GM23338 (cell line): ENCODE measurements at regions not wholly inside any gene's neighbourhood (a gene's known extent, or its start where the extent isn't known, plus 50 kb on each side); places are given as distances from the start of the nearest gene placed in this dataset.
A peak's percentile ranks its signal among the peaks of the same experiment; 100 is the strongest.

Source experiments
- ATAC-seq: fragments of 200-7000 bp; cut with Tn5 transposase; 3 replicates; pipeline ENCODE4 v1.9.1; 2020
- DNase-seq: peaks from one replicate; pipeline ENCODE4 v3.0.0-alpha.2; 2015; ENCODE audit warnings: low spot score
- H2AFZ ChIP-seq: fragments of 200-600 bp; sonication (generic); 2 replicates; pipeline ENCODE4 v1.8.0; 2016; ENCODE audit warnings: antibody characterized with exemption, mild to moderate bottlenecking, moderate library complexity
- H3F3A ChIP-seq: fragments of 200-600 bp; sonication (generic); replicated peaks from 2 replicates; pipeline ENCODE4 v1.8.0; 2017; ENCODE audit warnings: antibody characterized with exemption, mixed run types, low read depth
- H3K27ac ChIP-seq: fragments of 200-600 bp; sonication (generic); 2 replicates; pipeline ENCODE4 v1.6.1; 2016; ENCODE audit warnings: low read depth
- H3K27me3 ChIP-seq: fragments of 200-600 bp; sonication (generic); 2 replicates; pipeline ENCODE4 v1.8.0; 2016; ENCODE audit warnings: mild to moderate bottlenecking, mixed run types, moderate library complexity; ENCODE audit not compliant: insufficient read depth
- H3K36me3 ChIP-seq: fragments of 200-600 bp; sonication (generic); 2 replicates; pipeline ENCODE4 v1.8.0; 2016; ENCODE audit warnings: mild to moderate bottlenecking; ENCODE audit not compliant: insufficient read depth
- H3K4me1 ChIP-seq: fragments of 200-600 bp; sonication (generic); 2 replicates; pipeline ENCODE4 v1.8.0; 2016; ENCODE audit warnings: mild to moderate bottlenecking, moderate library complexity; ENCODE audit not compliant: insufficient read depth
- H3K4me2 ChIP-seq: fragments of 200-600 bp; sonication (generic); 2 replicates; pipeline ENCODE4 v1.7.1; 2017; ENCODE audit warnings: mixed run types
- H3K4me3 ChIP-seq: fragments of 200-600 bp; sonication (generic); 2 replicates; pipeline ENCODE4 v1.6.1; 2016; ENCODE audit warnings: mixed run types
- H3K79me2 ChIP-seq: fragments of 200-600 bp; sonication (generic); replicated peaks from 2 replicates; pipeline ENCODE4 v1.8.0; 2017; ENCODE audit warnings: mild to moderate bottlenecking; ENCODE audit not compliant: insufficient read depth
- H3K9me2 ChIP-seq: fragments of 200-600 bp; sonication (generic); 2 replicates; pipeline ENCODE4 v1.8.0; 2017; ENCODE audit not compliant: insufficient read depth
- H4K20me1 ChIP-seq: fragments of 200-600 bp; sonication (generic); replicated peaks from 2 replicates; pipeline ENCODE4 v1.8.0; 2017; ENCODE audit warnings: mild to moderate bottlenecking; ENCODE audit not compliant: insufficient read depth
- H3K27ac Mint-ChIP-seq: 2 replicates; pipeline ENCODE4 v1.8.0; 2020; ENCODE audit warnings: inconsistent platforms, mild to moderate bottlenecking, moderate library complexity, mixed read lengths
- H3K27me3 Mint-ChIP-seq: 3 replicates; pipeline ENCODE4 v1.8.0; 2022; ENCODE audit warnings: low read depth, mild to moderate bottlenecking, moderate library complexity, mixed read lengths, inconsistent platforms; ENCODE audit not compliant: insufficient read depth, poor library complexity
- H3K36me3 Mint-ChIP-seq: 3 replicates; pipeline ENCODE4 v1.8.0; 2021; ENCODE audit warnings: low read depth, mild to moderate bottlenecking, inconsistent platforms, moderate library complexity, mixed read lengths
- H3K4me1 Mint-ChIP-seq: 3 replicates; pipeline ENCODE4 v1.8.0; 2020; ENCODE audit warnings: mild to moderate bottlenecking, inconsistent platforms, mixed read lengths
- H3K4me3 Mint-ChIP-seq: 3 replicates; pipeline ENCODE4 v1.8.0; 2021; ENCODE audit warnings: moderate library complexity, mild to moderate bottlenecking, inconsistent platforms, mixed read lengths
- H3K9me3 Mint-ChIP-seq: 3 replicates; pipeline ENCODE4 v1.8.0; 2020; ENCODE audit warnings: moderate library complexity, mild to moderate bottlenecking, inconsistent platforms, mixed read lengths
- CREB1 ChIP-seq: fragments of 250-450 bp; sonication (Bioruptor Pico); IDR thresholded peaks from 2 replicates; pipeline ENCODE4 v1.5.0; 2020; ENCODE audit warnings: low read depth, mild to moderate bottlenecking, moderate library complexity
- ETS1 ChIP-seq: IDR thresholded peaks from 2 replicates; pipeline ENCODE4 v1.6.1; 2016; ENCODE audit warnings: antibody characterized with exemption
- EZH2 ChIP-seq: fragments of 200-600 bp; sonication (generic); IDR thresholded peaks from one replicate; pipeline ENCODE4 v1.8.0; 2017; ENCODE audit warnings: antibody characterized with exemption, mild to moderate bottlenecking, low read depth; ENCODE audit not compliant: unreplicated experiment
- EZH2phosphoT487 ChIP-seq: fragments of 200-600 bp; sonication (generic); IDR thresholded peaks from one replicate; pipeline ENCODE4 v1.8.1; 2018; ENCODE audit warnings: antibody characterized with exemption; ENCODE audit not compliant: unreplicated experiment
- JUNB ChIP-seq: IDR thresholded peaks from one replicate; pipeline ENCODE4 v1.6.1; 2016; ENCODE audit warnings: antibody characterized with exemption; ENCODE audit not compliant: unreplicated experiment
- NANOG ChIP-seq: IDR thresholded peaks from 2 replicates; pipeline ENCODE4 v1.6.1; 2016; ENCODE audit warnings: antibody characterized with exemption, borderline replicate concordance
- POLR2AphosphoS5 ChIP-seq: IDR thresholded peaks from 2 replicates; pipeline ENCODE4 v1.6.1; 2016; ENCODE audit warnings: antibody characterized with exemption, low read depth
- REST ChIP-seq: IDR thresholded peaks from one replicate; pipeline ENCODE4 v1.6.1; 2018; ENCODE audit warnings: antibody characterized with exemption; ENCODE audit not compliant: unreplicated experiment
- STAT1 ChIP-seq: IDR thresholded peaks from one replicate; pipeline ENCODE4 v1.6.1; 2016; ENCODE audit warnings: antibody characterized with exemption; ENCODE audit not compliant: unreplicated experiment
- ZNF114 ChIP-seq: fragments of 250-450 bp; sonication (Bioruptor Pico); IDR thresholded peaks from 2 replicates; pipeline ENCODE4 v1.5.0; 2020; ENCODE audit warnings: mild to moderate bottlenecking, moderate library complexity
- ZNF331 ChIP-seq: fragments of 250-450 bp; sonication (Bioruptor Pico); IDR thresholded peaks from 2 replicates; pipeline ENCODE4 v1.5.0; 2020; ENCODE audit warnings: low read depth, mild to moderate bottlenecking, moderate library complexity
- ZNF462 ChIP-seq: fragments of 250-450 bp; sonication (Bioruptor Pico); IDR thresholded peaks from 2 replicates; pipeline ENCODE4 v1.5.0; 2020; ENCODE audit warnings: mild to moderate bottlenecking, moderate library complexity

- Histone ChIP-seq H3K4me1 (peaks cover 4% of the 10 kb centered on the region; the same call in 1 of the 2 replicates), H3K4me2 (no peak overlapping the region), H3K79me2 (no peaks in the 10 kb centered on the region), H3F3A (no peaks in the 10 kb centered on the region), H3K9me2 (0 out of 2 replicates have a peak, but pooled peaks cover 2% of the 10 kb centered on the region), H3K36me3 (no peaks in the 10 kb centered on the region), H4K20me1 (no peaks in the 10 kb centered on the region), H3K4me3 (no peak overlapping the region), H3K27ac (no peak overlapping the region), H3K27me3 (no peaks in the 10 kb centered on the region), H2AFZ (peak overlapping the region; percentile 34)
- no peak for DNase-seq
- no peak; the same call in 2 of the 3 replicates for ATAC-seq
- Mint-ChIP-seq H3K27ac (no peak overlapping the region), H3K27me3 (no peaks in the 10 kb centered on the region), H3K4me1 (peaks cover 15% of the 10 kb centered on the region), H3K36me3 (no peaks in the 10 kb centered on the region), H3K4me3 (no peak overlapping the region), H3K9me3 (no peaks in the 10 kb centered on the region)
- TF ChIP-seq ZNF114 (CRISPR knock-in tag) (no peak), EZH2phosphoT487 (no peak), JUNB (no peak), ETS1 (no peak), REST (no peak), ZNF462 (no peak), NANOG (no peak), STAT1 (no peak), POLR2AphosphoS5 (no peak), CREB1 (CRISPR knock-in tag) (no peak), ZNF331 (CRISPR knock-in tag) (no peak), EZH2 (no peak)
These were observed 154.3 kb downstream of the GOLIM4 start for GRCh38 chr3:167941234-167941995.
